DOHH2 (cell line): ENCODE measurements at regions not wholly inside any gene's neighbourhood (a gene's known extent, or its start where the extent isn't known, plus 50 kb on each side); places are given as distances from the start of the nearest gene placed in this dataset.

ENCODE experiments used
- H3F3A ChIP-seq: fragments of 200-600 bp; sonication (generic), shearing (Covaris generic); 2 replicates; pipeline ENCODE4 v1.6.0; 2016; ENCODE audit warnings: antibody characterized with exemption, mild to moderate bottlenecking; ENCODE audit not compliant: control insufficient read depth, insufficient read depth
- H3K27ac ChIP-seq: fragments of 200-600 bp; sonication (generic); 2 replicates; pipeline ENCODE4 v1.5.1; 2014; ENCODE audit warnings: low read depth, mild to moderate bottlenecking, low read length, moderate library complexity
- H3K27me3 ChIP-seq: fragments of 200-600 bp; sonication (generic); 2 replicates; pipeline ENCODE4 v1.6.1; 2014; ENCODE audit warnings: mild to moderate bottlenecking, low read length, mixed read lengths; ENCODE audit not compliant: control insufficient read depth
- H3K36me3 ChIP-seq: fragments of 200-600 bp; sonication (generic); 2 replicates; pipeline ENCODE4 v1.6.1; 2014; ENCODE audit warnings: mild to moderate bottlenecking, low read length, moderate library complexity, mixed read lengths; ENCODE audit not compliant: control insufficient read depth
- H3K4me1 ChIP-seq: fragments of 200-600 bp; sonication (generic); 2 replicates; pipeline ENCODE4 v1.6.1; 2014; ENCODE audit warnings: mild to moderate bottlenecking, low read length, mixed read lengths; ENCODE audit not compliant: control insufficient read depth
- H3K4me2 ChIP-seq: fragments of 200-600 bp; sonication (generic); 2 replicates; pipeline ENCODE4 v1.6.0; 2014; ENCODE audit warnings: mild to moderate bottlenecking, low read length, moderate library complexity
- H3K4me3 ChIP-seq: fragments of 200-600 bp; sonication (generic); 2 replicates; pipeline ENCODE4 v1.5.1; 2014; ENCODE audit warnings: mild to moderate bottlenecking, low read length, mixed read lengths
- H3K79me2 ChIP-seq: fragments of 200-600 bp; sonication (generic); 2 replicates; pipeline ENCODE4 v1.6.1; 2014; ENCODE audit warnings: mild to moderate bottlenecking, low read length, mixed read lengths; ENCODE audit not compliant: control insufficient read depth
- H3K9me2 ChIP-seq: fragments of 200-600 bp; sonication (generic); replicated peaks from 2 replicates; pipeline ENCODE4 v1.6.1; 2014; ENCODE audit warnings: mild to moderate bottlenecking, low read length, mixed read lengths; ENCODE audit not compliant: control insufficient read depth
- H3K9me3 ChIP-seq: fragments of 200-600 bp; sonication (generic); 2 replicates; pipeline ENCODE4 v1.6.1; 2014; ENCODE audit warnings: antibody characterized with exemption, low read length, mixed read lengths; ENCODE audit not compliant: control insufficient read depth, insufficient read depth
- H4K20me1 ChIP-seq: fragments of 200-600 bp; sonication (generic); 2 replicates; pipeline ENCODE4 v1.6.0; 2014; ENCODE audit warnings: low read depth, mild to moderate bottlenecking, antibody characterized with exemption, low read length, moderate library complexity; ENCODE audit not compliant: control insufficient read depth, insufficient read depth
- EZH2phosphoT487 ChIP-seq: fragments of 200-600 bp; sonication (generic); IDR thresholded peaks from 2 replicates; pipeline ENCODE4 v1.6.1; 2017; ENCODE audit warnings: borderline replicate concordance, mild to moderate bottlenecking, antibody characterized with exemption, low read length, moderate library complexity, mixed read lengths
- TF ChIP-seq, protein P1 (sequence below): fragments of 200-600 bp; sonication (generic); IDR thresholded peaks from one replicate; pipeline ENCODE4 v1.5.1; 2014; ENCODE audit warnings: antibody characterized with exemption, mild to moderate bottlenecking, low read depth, low read length; ENCODE audit not compliant: poor library complexity, severe bottlenecking

DNA sequence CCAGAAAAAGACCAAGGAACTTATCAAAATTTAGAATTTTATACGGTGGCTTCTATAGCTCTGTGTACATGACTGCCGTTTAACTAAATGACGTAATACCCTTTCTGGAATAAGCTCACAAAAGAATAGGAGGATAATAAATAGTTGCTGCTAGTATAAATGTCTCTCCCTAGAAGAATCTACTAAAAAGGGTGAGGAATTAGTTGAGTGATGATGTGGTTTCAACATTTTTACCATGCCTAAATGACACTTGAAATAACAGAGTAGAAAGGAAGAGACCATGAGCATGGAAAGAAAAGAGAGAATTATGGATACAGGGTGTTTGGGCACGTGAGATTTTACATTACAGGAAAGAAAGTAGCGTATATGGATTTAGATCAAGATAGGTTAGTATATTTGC lies 231.1 kb downstream of the ARAP2 start:
- Histone ChIP-seq H3K27ac (no peak overlapping the region), H3K9me3 (no peaks in the 10 kb centered on the region), H3K27me3 (no peaks in the 10 kb centered on the region), H3K36me3 (no peaks in the 10 kb centered on the region), H3K9me2 (no peaks in the 10 kb centered on the region), H3K4me1 (no peaks in the 10 kb centered on the region), H3K79me2 (no peaks in the 10 kb centered on the region), H3K4me2 (no peak overlapping the region), H4K20me1 (no peaks in the 10 kb centered on the region), H3F3A (no peaks in the 10 kb centered on the region), H3K4me3 (no peak overlapping the region)
- TF ChIP-seq, protein P1, sequence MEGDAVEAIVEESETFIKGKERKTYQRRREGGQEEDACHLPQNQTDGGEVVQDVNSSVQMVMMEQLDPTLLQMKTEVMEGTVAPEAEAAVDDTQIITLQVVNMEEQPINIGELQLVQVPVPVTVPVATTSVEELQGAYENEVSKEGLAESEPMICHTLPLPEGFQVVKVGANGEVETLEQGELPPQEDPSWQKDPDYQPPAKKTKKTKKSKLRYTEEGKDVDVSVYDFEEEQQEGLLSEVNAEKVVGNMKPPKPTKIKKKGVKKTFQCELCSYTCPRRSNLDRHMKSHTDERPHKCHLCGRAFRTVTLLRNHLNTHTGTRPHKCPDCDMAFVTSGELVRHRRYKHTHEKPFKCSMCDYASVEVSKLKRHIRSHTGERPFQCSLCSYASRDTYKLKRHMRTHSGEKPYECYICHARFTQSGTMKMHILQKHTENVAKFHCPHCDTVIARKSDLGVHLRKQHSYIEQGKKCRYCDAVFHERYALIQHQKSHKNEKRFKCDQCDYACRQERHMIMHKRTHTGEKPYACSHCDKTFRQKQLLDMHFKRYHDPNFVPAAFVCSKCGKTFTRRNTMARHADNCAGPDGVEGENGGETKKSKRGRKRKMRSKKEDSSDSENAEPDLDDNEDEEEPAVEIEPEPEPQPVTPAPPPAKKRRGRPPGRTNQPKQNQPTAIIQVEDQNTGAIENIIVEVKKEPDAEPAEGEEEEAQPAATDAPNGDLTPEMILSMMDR = no peak
- no peak for TF ChIP-seq EZH2phosphoT487
